GM12865 (cell line): ENCODE measurements at regions not wholly inside any gene's neighbourhood (a gene's known extent, or its start where the extent isn't known, plus 50 kb on each side); places are given as distances from the start of the nearest gene placed in this dataset.

ENCODE experiments used
- DNase-seq: peaks from one replicate; pipeline ENCODE4 v3.0.0; 2010; ENCODE audit warnings: low read depth
- H3K4me3 ChIP-seq: 2 replicates; pipeline ENCODE4 v1.5.1; 2011; ENCODE audit warnings: mild to moderate bottlenecking, low read depth, low read length, control low read depth
- CTCF ChIP-seq: IDR thresholded peaks from 2 replicates; pipeline ENCODE4 v1.5.1; 2011; ENCODE audit warnings: low read length, control low read depth, low read depth, inconsistent platforms; ENCODE audit not compliant: insufficient read depth; ENCODE audit errors: missing control alignments

GRCh38 chr21:14830307-14830706, 234.5 kb downstream of the NRIP1 start:
- no peak for TF ChIP-seq CTCF
- no peak overlapping the region for H3K4me3 ChIP-seq
- DNase-seq: no peak

- DNase-seq: no peak
Measured at GRCh38 chr21:14829685-14830084, 235.1 kb downstream of the NRIP1 start.

GRCh38 chr21:14827468-14827867, 237.3 kb downstream of the NRIP1 start:
- TF ChIP-seq CTCF: no peak
- H3K4me3 ChIP-seq: no peak overlapping the region
- no peak for DNase-seq

More at GRCh38 chr21:14829685-14830084, 235.1 kb downstream of the NRIP1 start:
- no peak for TF ChIP-seq CTCF
- H3K4me3 ChIP-seq: no peak overlapping the region

GRCh38 chr21:14826630-14827029, 238.2 kb downstream of the NRIP1 start:
- TF ChIP-seq CTCF: no peak
- H3K4me3 ChIP-seq: no peak overlapping the region
- DNase-seq: peak; percentile 64

GRCh38 chr21:14825514-14825974, 239.3 kb downstream of the NRIP1 start:
- DNase-seq: peak; percentile 74
- H3K4me3 ChIP-seq: no peak overlapping the region
- TF ChIP-seq CTCF: no peak

GRCh38 chr21:14824126-14824525, 240.7 kb downstream of the NRIP1 start:
- no peak overlapping the region for H3K4me3 ChIP-seq
- TF ChIP-seq CTCF: no peak
- DNase-seq: no peak

- DNase-seq: no peak
- TF ChIP-seq CTCF: no peak
- H3K4me3 ChIP-seq: no peak overlapping the region
Measured at GRCh38 chr21:14817311-14817710, 247.5 kb downstream of the NRIP1 start.
